ENCODE measurements at regions not wholly inside any gene's neighbourhood (a gene's known extent, or its start where the extent isn't known, plus 50 kb on each side); places are given as distances from the start of the nearest gene placed in this dataset.

DNA sequence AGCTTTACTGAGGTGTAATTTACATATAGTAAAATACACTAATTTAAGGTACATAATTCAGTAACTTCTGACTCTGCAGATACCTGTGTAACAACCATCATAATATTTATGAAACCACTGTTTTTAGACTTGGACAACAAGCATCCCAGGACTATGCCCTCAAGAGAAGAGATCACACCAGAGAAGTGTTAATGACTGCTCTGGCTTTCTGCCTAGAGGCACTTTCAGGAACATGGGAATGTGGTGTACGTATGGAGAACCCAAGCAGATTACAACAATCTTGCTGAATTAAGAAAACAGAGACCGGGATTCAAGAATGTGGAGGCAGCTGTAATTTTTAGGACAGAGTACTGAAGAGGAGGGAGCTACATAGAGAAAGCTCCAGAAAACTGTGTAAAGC lies 475.2 kb downstream of the LPIN1 start:
- DNase-seq = no peak

DNA sequence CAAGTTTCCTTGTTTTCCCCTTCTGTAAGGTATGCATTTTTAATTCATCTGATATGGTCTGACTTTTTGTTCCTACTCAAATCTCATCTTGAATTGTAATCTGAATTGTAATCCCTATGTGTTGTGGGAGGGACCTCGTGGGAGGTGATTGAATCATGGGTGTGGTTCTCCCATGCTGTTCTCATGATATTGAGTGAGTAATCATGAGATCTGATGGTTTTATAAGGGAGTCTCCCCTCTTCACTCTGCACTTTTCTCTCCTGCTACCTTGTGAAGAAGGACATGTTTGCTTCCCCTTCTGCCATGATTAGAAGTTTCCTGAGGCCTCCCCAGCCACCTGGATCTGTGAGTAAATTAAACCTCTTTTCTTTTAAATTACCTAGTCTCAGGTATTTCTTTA lies 476.1 kb downstream of the LPIN1 start:
- DNase-seq = no peak

DNA sequence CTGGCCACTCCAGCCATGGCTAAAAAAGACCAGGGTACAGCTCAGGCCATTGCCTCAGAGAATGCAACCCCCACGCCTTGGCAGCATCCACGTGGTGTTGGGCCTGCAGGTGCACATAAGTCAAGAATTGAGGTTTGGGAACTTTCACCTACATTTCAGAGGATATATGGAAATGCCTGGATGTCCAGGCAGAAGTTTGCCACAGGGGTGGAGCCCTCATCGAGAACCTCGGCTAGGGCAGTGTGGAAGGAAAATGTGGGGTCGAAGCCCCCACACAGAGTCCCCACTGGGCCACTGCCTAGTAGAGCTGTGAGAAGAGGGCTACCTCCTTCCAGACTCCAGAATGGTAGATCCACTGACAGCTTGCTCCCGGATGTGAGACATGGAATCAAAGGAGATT lies 477.3 kb downstream of the LPIN1 start:
- no peak for DNase-seq

DNA sequence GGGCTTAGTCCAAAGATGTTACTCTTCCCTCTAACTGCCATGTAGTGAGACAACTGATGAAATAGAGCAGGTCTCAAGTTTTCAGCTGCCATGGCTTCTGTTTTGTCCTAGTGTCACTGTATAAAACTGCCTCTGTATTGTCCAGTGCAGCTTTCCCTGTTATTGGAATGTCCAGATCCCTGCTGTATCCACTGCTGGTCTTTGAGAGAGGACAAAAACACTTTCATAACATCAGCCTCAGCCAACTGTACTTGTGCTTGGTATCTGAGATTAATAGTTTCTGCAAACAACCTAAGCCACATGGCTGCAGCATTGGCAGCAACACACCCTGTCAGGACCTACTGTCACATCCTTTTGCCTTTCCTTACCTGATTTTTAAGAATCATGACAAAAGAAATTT lies 480.2 kb downstream of the LPIN1 start:
- DNase-seq = no peak

DNA sequence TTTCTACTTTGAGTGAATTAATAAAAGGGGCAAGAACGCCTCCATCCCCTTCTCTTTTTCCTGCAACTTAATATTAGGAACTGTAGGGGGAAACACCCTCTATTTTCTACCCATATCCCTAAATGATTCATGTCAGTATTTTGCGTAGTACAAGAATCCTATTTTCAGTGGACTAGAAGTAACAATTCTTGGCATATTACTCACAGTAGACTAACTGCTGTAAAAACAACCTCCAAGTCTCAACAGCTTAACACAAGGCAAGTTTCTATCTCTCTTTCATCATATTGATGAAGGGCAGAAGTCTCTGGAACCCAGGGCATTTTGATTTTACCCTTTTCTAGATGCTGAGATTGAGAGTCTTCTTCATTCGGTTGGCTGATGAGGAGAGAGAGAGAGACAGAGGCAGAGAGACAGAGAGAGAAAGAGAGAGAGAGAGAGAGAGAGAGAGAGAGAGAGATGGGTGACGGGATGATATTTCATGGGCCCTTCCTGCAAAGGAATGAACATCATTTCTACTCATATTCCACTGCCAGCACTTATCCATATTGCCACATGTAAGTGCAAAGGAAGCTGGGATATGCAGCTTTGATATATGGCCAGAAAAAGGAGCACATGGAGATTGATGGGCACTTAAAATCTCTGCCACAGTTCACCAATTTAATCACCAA lies 481.6 kb downstream of the LPIN1 start:
- DNase-seq = peak; percentile 24

DNA sequence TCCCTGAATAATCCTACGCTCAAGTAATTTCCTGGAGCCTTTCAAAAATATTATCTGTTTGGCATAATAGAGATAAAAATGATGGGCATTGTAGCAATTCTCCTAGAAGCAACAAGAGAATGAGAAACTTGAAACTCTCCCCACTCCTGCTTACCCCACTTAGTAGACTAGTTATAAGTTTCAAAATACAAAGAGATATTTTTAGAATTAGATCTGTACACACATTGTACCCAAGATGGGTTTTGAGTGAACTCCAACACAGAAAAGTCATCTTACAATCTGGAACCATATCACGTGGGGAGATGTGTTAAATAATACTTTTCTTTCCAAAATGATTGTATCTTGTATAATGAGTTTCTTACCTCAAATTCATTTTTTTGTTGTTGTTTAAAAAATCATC lies 484.9 kb downstream of the LPIN1 start:
- DNase-seq = no peak

DNA sequence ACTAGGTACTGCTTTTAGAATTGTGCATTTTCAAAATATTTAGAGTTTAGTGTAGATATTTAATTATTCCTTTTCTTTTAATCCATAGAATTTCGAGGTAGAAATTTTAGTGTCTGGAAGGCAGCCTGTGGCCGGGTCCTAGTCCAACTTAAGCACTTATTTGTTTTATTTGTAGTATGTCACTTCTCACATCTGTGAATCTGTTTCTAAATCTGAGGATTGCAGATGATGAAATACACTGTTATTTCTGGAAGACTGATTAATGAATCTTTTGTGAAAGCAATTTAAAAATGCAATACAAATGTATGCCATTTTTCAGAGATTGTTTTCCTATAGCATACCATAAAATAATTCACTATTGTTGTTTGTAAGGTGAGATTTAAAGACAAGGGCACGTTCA lies 483.9 kb upstream of the TRIB2 start:
- no peak for DNase-seq

DNA sequence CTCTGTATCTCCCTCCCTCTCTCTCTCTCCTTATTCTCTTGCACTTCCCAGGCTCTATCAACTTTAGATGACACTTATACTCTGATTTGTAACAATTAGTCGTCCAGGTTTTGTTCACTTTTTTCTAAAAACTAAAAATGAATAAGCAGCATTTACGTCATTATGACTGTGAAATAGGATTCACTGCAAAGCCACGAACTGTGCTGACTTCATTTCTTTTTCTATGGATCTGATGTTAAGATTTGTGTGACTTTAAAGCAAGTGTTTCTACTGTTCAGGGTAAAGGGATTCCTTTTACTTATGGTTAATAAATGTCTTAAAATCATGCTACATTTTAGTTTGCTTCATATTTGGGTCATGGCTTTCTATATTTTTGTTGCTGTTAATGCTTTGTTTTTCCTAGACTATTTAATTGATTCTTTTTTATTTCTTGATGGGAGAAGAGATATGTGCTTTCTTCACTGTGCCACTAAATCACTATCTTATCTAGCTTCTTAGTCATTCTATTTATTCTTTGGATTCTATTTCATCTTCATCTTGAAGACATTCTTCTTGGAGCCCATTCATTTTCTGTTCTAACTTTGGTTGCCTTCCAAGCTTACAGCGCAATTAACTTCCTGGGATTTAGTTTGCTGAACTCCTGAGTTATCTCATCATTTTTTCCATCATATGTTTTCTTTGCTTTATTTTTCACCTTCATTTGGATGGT lies 480.4 kb upstream of the TRIB2 start:
- no peak for DNase-seq

DNA sequence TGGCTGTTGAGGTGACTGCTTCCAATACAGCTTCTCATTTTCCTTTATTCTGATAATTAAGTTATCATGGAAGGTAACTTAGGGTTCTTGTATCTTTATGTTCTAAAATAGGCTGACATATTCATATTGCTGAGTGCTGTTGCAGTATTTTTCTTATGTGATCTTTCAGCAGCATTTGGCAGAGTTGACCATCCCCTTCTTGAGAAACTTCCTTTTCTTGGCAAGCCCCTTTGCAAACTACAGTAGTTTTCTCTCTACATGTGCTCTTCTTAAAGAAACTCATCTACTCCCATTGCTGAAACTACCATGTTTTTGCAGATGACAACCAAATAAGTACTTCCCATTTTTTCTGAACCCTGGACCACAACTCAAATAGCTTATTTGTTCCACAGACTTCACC lies 476.5 kb upstream of the TRIB2 start:
- no peak for DNase-seq

DNA sequence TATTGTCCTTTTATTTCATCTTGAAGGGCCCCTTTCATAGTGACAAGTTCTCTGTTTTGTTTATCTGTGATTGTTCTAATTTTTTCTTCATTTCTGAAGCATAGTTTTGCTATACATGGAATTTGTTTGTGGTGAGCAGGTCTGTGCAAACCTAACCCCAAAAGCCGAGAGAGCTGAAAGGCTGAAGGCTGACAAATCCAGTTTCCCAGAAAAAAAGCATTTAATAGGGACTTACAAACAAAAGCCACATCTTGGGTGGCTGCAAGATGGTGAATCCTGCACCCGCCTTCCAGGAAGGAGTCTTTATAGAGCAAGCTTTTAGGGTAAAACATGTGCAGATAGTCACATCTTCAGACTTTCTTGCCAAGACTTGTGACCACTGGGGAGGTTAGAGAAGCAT lies 473.4 kb upstream of the TRIB2 start:
- no peak for DNase-seq

DNA sequence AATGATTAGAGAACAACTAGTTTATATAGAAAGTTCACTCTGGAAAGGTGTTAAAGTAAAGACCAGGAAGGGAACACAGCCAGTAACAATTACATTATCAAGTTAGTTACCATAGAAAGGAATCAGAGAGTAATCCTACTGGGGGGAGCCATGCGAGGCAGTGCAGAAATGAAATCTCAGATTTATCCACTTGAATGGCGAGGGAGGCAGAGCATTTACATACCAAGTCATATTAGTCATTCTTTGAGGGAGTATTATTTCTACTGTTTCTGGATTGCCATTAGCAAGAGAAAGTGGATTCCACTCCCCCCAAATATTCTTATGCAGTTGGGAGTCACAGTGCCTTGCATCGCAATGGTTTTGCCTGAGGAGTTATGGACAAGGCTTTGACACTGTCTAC lies 472.7 kb upstream of the TRIB2 start:
- no peak for DNase-seq

DNA sequence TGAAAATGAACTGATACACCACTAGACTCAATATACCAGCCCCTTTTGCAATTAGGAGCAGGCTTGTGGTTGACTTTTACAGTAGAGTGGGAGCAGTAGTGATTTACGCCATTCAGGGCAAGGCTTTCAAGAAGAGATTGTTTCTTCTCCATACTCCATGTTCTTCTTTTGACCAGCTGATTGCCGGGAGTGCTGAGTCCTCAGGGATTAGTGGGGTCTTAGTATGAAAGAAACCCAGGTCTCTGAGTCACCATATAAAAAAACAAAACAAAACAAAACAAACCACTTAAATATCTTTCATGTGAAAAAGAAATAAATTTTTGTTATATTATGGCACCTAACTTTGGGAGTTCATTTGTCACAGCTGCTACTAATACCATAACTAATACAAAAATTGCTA lies 465.6 kb upstream of the TRIB2 start:
- DNase-seq = no peak

DNA sequence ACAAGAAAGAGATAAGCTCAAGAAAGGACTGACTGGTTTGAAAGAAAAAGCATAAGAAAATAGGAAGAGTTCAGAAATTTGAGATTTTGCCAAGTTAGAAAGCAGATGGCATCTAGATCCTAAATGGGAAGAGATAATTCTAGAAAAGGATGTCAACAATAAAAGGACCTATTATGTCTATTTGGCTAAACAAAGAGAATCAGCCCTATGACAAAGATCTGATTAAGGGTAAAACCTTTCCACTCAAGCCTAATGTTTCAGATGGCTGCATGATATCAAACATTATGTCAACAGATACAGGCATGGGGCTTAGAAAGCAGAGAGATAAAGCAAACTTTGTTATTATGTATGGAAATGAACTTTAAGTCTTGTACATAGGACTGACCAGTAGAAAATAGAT lies 465.0 kb upstream of the TRIB2 start:
- no peak for DNase-seq

DNA sequence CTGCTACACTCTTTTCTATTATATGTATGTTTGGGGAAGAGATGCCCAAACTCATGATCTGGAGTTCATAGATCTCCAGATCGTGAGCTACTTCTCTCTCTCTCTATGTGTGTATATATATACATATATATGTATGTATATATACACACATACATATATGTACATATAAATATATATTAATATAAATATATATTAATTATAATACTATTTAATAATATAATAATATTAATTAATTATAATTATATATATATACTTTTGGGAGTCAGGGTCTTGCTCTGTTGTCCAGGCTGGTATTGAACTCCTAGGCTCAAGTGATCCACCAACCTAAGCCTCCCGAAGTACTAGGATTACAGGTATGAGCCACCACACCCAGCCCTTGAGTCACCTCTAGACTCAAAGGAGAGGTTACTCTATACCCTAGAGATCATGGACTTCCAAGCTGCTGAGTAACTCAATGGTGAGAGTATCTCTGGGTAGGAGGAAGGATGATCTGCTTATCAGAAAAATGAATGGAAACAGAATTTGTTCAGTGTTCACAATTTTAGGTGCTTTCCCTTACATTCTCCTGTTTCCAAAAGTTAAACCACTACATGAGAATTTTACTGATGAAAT lies 463.5 kb upstream of the TRIB2 start:
- no peak for DNase-seq

DNA sequence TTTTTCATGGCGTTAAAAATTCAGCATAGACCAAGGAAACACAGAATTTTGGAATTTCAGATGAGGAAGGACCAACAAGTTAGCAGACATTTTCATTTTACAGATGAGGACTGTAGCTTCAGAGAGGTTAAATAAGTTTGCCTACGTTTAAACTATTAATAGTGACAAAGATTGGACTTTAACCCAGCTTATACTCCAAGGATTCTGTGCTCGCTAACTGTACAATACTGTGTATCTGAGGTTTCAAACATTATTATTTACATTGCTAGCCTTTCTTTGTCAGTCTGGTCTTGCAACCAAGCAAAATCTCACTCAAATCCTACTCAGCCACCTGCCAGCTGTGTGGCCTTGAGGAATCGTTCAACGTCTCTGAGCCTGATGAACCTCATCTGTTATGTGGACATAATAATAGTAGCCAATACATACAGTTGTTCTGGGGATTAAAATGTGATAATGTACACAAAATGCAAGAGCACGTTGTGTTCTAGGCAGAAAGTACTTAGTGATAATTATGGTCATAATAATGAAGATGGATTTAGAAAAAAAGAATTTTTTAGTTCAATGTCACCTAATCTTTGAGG lies 462.4 kb upstream of the TRIB2 start:
- no peak for DNase-seq

DNA sequence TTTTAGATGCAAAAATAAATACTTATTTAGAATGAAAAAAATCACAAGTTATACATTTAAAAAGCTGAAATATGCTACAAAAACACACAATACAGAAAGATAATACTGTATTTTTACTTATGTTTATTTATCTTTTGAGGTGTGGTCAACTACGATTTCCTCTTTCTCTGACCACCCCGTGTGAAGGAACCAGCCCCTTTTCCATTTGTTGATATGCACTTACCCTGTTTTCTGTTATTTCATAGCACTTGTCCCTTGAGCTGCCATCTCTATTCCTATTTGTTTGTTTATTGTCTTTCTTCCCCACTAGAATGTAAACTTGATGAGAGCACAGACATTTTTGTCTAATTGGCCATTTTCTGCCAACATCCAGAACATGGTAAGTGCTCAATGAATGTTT lies 460.5 kb upstream of the TRIB2 start:
- DNase-seq = no peak

DNA sequence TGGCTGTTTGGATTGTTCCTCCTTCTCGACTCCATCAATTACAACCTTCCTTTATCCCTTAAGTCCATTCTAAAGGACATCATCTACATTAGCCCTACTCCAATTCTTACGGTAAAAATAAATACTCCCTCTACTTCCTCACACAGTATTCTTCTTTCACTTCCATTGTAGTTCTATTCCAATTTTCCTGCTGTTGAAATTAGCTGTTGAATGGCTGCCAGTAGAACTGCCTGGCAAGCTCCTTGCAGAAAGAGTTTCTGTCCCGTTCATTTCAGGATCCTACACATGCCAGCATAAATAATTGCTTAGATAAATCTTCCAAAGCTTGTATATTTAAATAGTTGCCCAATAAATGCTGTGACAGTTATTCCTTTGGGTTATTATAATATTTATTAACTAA lies 459.3 kb upstream of the TRIB2 start:
- DNase-seq = no peak

DNA sequence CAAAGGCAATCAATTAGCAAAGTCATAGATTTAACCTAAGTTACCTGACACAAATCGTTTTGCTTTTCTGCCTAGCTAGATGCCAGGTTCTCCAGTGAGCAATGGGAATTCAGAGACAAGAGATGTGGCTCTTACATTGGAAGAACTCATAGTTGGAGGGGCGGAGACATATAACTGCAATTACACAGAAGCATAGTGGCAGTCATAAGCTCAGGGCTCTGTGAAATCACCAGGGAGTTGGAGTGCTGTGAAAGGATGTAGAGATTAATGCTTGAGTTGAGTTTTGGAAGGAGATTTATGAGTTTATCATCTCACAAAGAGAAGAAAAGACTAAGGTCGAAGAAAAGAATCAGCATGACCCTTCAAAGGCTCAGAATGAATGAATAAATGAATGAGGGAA lies 457.2 kb upstream of the TRIB2 start:
- peak; percentile 11 for DNase-seq

DNA sequence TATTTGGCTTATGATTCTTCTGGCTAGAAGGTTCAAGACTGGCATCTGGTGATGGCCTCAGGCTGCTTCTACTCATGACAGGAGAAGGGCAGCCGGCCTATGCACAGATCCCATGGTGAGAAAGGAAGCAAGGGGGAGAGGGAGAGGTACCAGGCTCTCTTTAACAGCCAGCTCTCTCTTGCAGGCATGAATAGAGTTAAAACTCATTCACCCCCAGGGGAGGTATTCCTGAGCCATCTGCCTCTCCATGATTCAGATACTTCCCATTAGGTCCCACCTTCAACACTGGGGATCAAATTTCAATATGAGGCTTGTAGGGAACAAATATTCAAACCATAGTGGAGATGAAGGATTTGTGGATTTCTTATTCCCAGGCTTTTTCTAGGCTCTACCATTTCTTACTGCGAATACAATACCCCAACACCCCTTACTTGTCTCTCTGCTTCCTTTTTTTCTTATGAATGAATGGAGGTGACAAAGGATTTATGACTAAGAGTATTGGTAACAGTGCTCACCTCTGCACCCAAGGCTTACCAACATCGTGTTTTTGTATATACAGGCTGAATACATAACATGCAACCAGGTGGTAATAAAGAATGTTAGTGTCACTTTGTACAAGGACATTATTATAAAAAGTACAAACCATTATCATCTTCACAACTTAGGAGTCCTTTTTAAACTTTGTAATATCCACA lies 454.6 kb upstream of the TRIB2 start:
- DNase-seq = no peak

DNA sequence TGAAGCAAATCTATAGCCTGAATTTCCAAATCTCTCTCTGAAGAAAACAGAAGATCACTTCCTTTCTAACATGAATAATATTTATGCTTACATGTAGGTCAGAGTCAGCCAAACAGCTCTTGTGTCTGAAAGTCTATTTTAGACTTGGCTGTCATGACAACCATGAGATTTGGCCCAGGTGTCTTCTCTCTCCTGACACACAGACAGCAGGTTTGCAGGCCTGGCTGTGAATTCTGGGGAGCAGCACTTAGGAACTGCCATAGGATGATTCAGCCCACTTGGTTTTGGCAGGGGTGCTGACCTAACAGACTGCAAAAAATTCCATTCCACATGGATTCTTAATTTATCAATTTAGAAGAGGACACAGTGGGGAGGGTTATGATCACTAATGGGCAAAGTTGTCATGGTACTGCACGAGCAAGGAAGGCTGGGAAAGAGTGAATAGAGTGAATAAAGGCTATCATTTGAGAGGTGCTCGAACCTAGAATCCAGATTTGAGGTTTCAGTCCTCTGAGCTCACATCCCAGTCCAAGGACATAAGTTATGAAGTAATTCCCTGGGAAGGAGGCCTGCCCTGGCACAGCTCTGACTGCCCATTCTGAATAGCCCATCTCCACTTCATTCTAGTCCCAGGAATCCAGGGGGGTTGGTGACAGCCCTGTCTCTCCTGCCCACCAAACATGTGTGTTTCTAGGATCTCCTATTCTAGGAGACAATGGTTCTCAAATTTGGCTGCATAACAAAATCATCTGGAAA lies 453.9 kb upstream of the TRIB2 start:
- DNase-seq = peak; percentile 12

DNA sequence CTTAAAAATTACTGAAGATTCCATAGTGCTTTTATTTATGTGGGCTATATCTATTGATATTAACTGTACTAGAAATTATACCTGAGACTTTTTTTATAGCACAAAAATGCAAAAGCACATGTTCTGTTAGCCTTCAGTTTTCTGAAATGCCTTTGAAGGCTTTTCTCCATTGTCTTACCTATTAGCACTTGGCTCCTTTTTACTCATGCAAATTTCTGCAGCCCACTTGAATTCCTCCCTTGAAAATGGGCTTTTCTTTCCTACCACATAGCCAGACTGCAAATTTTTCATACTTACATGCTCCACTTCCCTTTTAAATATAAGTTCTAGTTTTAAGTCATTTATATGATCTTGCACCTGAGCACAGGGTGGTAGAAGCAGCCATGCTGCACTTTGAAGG lies 453.0 kb upstream of the TRIB2 start:
- DNase-seq = no peak

DNA sequence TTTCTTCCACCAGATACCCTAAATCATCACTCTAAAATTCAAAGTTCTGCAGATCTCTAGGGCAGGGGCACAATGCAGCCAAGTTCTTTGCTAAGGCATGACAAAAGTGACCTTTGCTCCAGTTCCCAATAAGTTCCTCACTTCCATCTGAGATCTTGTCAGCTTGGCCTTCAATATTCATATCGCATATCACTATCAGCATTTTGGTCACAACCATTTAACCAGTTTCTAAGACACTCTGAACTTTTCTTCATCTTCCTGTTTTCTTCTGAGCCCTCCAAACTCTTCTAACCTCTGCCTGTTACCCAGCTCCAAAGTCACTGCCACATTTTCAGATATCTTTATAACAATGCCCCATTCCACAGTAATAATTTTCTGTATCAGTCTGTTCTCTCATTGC lies 452.6 kb upstream of the TRIB2 start:
- no peak for DNase-seq

DNA sequence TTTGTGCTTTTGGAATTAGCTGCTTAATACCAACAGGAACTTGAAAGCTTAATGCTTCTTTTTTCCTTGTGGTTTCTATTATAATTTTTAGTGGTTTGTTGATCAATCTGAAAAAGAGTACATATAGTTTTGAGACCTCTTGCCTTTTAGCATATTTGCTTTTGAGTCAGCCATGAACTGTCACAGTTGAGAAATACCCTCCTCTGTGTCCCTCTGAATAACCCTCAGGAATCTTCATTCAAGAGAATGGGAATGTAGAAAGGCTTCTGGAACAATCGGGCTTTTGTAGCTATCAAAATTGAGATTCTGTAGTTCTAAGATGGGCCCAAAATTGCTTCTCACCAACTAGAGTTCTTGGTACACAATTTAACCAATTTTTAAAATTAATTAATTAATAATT lies 451.1 kb upstream of the TRIB2 start:
- no peak for DNase-seq
